Choroid plexus epithelial cell (primary cell): ENCODE measurements at regions not wholly inside any gene's neighbourhood (a gene's known extent, or its start where the extent isn't known, plus 50 kb on each side); places are given as distances from the start of the nearest gene placed in this dataset.
"Not testable (repeated sequence)": the region's sequence is repeated elsewhere in the genome, so short reads cannot be mapped to it uniquely, and the experiment has no call there.

Experiments
- DNase-seq: peaks from one replicate; pipeline ENCODE4 v3.0.0-alpha.2; 2010; ENCODE audit warnings: low read depth
- H3K4me3 ChIP-seq: 2 replicates; pipeline ENCODE4 v1.5.1; 2011; ENCODE audit warnings: low read depth, mild to moderate bottlenecking, control low read depth, low read length, moderate library complexity
- CTCF ChIP-seq: conservative IDR thresholded peaks from 2 replicates; pipeline ENCODE4 v1.5.1; 2011; ENCODE audit warnings: low read depth, mild to moderate bottlenecking, control low read depth, inconsistent platforms, low read length, moderate library complexity

DNA sequence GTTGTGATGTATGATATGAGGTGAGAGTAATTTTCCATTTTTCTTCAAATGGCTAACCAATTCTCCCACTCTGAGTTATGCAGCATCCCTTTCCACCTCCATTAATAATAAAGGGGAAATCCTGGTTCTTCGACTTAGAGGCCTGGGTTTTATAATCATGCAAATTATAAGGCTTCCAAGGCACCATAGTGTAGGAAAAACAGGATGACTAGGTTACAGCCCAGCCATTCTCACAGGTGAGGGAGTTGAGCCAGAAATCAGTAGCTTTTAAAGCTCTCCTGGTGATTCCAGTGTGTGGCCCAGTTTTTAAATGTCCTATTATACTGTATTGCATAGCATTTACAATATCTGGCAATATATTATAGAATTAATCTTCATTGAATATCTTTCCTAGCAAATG is 203.1 kb downstream of the ARHGEF9 start:
- no peak for DNase-seq
- no peak overlapping the region for H3K4me3 ChIP-seq
- TF ChIP-seq CTCF, result no peak

DNA sequence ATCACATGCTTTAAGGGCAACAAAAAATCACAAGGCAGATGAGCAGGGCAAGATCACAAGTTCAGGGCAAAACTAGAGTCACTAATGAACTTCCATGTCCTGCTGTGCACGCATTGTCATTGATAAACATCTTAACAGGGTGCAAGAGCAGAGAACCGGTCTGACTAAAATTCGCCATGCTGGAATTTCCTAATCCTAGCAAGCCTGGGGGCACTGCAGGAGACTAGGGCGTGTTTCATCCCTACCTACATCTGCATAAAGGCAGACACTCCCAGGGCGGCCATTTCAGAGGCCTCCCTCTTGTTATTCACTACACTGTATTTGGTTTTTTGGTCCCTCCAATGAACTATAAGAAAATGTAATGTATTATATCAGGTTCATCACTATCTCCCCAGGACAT is 203.6 kb downstream of the ARHGEF9 start:
- DNase-seq, result no peak
- no peak for TF ChIP-seq CTCF
- H3K4me3 ChIP-seq, result no peak overlapping the region

DNA sequence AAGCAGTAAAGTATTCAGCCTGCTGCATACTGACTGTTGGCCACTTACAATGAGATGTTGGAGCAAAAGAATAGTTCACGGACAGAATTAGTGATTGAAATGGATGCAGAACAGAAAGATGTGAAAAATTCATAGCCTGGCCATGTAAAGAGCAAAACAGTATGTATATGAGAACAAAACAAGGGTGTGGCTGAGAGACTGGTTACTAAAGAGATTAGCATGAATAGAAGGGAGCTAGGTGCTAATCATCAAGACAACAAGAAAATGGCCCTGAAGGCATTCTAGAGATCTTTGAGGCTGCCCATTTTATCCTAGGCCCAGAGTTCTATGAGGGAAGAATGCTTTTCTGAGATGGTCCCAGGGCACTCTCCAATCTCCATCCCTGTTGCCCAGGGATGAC is 208.5 kb downstream of the ARHGEF9 start:
- no peak overlapping the region for H3K4me3 ChIP-seq
- TF ChIP-seq CTCF, result no peak
- DNase-seq, result no peak

GRCh38 chrX:63575700-63576099 is 209.3 kb downstream of the ARHGEF9 start:
- not testable (repeated sequence) for DNase-seq, H3K4me3 ChIP-seq

GRCh38 chrX:63566856-63567255 is 215.7 kb upstream of the SPIN4 start:
- no peak for DNase-seq
- H3K4me3 ChIP-seq, result no peak overlapping the region
- TF ChIP-seq CTCF, result no peak

DNA sequence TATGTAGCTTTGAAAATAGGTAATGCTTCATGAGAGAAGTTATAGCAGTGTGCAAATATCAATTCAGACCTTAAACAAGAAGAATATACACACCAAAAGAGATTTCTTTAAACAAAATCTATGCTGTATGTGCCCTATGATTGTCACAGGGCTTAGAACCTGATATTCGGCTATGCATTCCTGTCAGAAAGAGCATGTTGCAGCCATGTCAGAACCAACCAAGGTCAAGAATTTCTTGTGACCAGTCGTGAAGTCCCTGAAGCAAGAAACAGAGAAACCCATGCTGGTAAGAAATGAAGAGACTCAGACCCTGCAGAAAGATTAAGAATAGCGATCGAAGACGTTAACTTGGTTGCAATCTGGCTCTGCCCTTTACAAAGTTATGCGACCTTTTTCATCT is 210.3 kb upstream of the SPIN4 start:
- TF ChIP-seq CTCF, result no peak
- DNase-seq, result peak; percentile 11
- peak overlapping the region; percentile 82 for H3K4me3 ChIP-seq

GRCh38 chrX:63560601-63561218 is 209.6 kb upstream of the SPIN4 start:
- DNase-seq, result peak; percentile 82
- no peak for TF ChIP-seq CTCF
- peak overlapping the region; percentile 82 for H3K4me3 ChIP-seq

- no peak for TF ChIP-seq CTCF
- DNase-seq, result no peak
- H3K4me3 ChIP-seq, result no peak overlapping the region
Observed at GRCh38 chrX:63551856-63552255, 200.7 kb upstream of the SPIN4 start.
